Activated CD4-positive, alpha-beta T cell treated with anti-CD3 and anti-CD28 coated beads for 36 hours (primary cell): ENCODE measurements at regions not wholly inside any gene's neighbourhood (a gene's known extent, or its start where the extent isn't known, plus 50 kb on each side); places are given as distances from the start of the nearest gene placed in this dataset.
"Not testable (repeated sequence)": the region's sequence is repeated elsewhere in the genome, so short reads cannot be mapped to it uniquely, and the experiment has no call there.

Experiments used
- ATAC-seq: fragments of 200-7000 bp; cut with Tn5 transposase; one replicate; pipeline ENCODE4 v1.10.0; 2021; ENCODE audit warnings: mild to moderate bottlenecking, moderate library complexity
- CTCF ChIA-PET: fragments of 350-600 bp; sonication (Branson Sonifier 250); formaldehyde crosslinking; loops from one replicate; lab custom pipeline; 2021; ENCODE audit warnings: antibody characterized with exemption; lab: Charles Lee
- POLR2A ChIA-PET: fragments of 350-600 bp; sonication (Branson Sonifier 250); formaldehyde crosslinking; loops from one replicate; lab custom pipeline; 2021; ENCODE audit warnings: antibody characterized with exemption, inconsistent platforms; lab: Charles Lee
- DNase-seq: peaks from one replicate; pipeline ENCODE4 v3.0.0-alpha.2; 2020
- H3K27ac Mint-ChIP-seq: one replicate; pipeline ENCODE4 v1.8.0; 2021; ENCODE audit warnings: mixed read lengths
- H3K27me3 Mint-ChIP-seq: one replicate; pipeline ENCODE4 v1.8.0; 2021; ENCODE audit warnings: mixed read lengths
- H3K36me3 Mint-ChIP-seq: one replicate; pipeline ENCODE4 v1.8.0; 2021; ENCODE audit warnings: low read depth, mixed read lengths
- H3K4me1 Mint-ChIP-seq: one replicate; pipeline ENCODE4 v1.8.0; 2021; ENCODE audit warnings: mixed read lengths
- H3K4me3 Mint-ChIP-seq: one replicate; pipeline ENCODE4 v1.8.0; 2021; ENCODE audit warnings: mild to moderate bottlenecking, moderate library complexity, mixed read lengths
- H3K9me3 Mint-ChIP-seq: one replicate; pipeline ENCODE4 v1.8.0; 2021; ENCODE audit warnings: low read depth, mixed read lengths
- intact Hi-C, 2 experiments: fragments of 100-400 bp; cut with DNase I in 1 of 2; cut with micrococcal nuclease in 1 of 2; formaldehyde crosslinking; loops; one replicate each; pipeline versions ENCODE4 v1.14.2 to v1.15.1; 2022 to 2024; cut with DNase I, micrococcal nuclease

- H3K36me3 Mint-ChIP-seq, result no peaks in the 10 kb centered on the region
- DNase-seq (no peak), ATAC-seq (no peak)
- intact Hi-C loops, result no loop called here
- CTCF ChIA-PET, result no interaction called here
- no peak overlapping the region for H3K27ac Mint-ChIP-seq
- no peaks in the 10 kb centered on the region for H3K4me1 Mint-ChIP-seq
- H3K27me3 Mint-ChIP-seq, result no peaks in the 10 kb centered on the region
- POLR2A ChIA-PET, result no interaction called here
- peaks cover 11% of the 10 kb centered on the region for H3K9me3 Mint-ChIP-seq
- H3K4me3 Mint-ChIP-seq, result no peak overlapping the region
Measured at GRCh38 chr6:94600636-94601035, 976.7 kb upstream of the MANEA start.

- Mint-ChIP-seq H3K36me3 (no peaks in the 10 kb centered on the region), H3K27ac (no peak overlapping the region), H3K9me3 (peaks cover 6% of the 10 kb centered on the region), H3K4me3 (no peak overlapping the region), H3K4me1 (no peaks in the 10 kb centered on the region), H3K27me3 (no peaks in the 10 kb centered on the region)
- ATAC-seq (no peak), DNase-seq (no peak)
- POLR2A ChIA-PET, result no interaction called here
- CTCF ChIA-PET, result no interaction called here
- intact Hi-C loops, result no loop called here
Measured at GRCh38 chr6:94597487-94597886, 979.8 kb upstream of the MANEA start.

DNA sequence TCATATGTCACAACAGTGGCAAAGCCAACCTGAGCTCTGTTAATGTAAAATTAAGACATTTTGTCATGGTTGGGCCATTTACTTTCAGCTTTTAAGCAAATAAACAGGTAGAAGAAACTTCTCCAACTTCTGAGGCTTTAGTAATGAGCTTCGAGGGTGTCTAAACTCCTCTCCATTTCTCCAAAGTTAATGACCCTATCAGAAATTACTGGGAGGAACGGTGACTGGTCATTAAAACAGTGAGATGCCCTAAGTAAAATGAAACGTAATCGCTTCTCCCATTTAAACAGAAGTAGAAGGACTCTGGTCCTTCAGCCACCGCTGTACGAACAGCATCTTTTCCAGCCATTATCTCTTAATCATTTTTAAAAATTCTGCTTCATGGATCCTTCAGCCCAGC lies 986.9 kb upstream of the MANEA start:
- CTCF ChIA-PET, result no interaction called here
- no peak overlapping the region for H3K27ac Mint-ChIP-seq
- ATAC-seq, result no peak
- DNase-seq, result no peak
- POLR2A ChIA-PET, result no interaction called here
- intact Hi-C loops, result no loop called here
- H3K36me3 Mint-ChIP-seq, result no peaks in the 10 kb centered on the region
- no peaks in the 10 kb centered on the region for H3K27me3 Mint-ChIP-seq
- H3K4me3 Mint-ChIP-seq, result no peak overlapping the region
- H3K4me1 Mint-ChIP-seq, result no peaks in the 10 kb centered on the region
- no peaks in the 10 kb centered on the region for H3K9me3 Mint-ChIP-seq

DNA sequence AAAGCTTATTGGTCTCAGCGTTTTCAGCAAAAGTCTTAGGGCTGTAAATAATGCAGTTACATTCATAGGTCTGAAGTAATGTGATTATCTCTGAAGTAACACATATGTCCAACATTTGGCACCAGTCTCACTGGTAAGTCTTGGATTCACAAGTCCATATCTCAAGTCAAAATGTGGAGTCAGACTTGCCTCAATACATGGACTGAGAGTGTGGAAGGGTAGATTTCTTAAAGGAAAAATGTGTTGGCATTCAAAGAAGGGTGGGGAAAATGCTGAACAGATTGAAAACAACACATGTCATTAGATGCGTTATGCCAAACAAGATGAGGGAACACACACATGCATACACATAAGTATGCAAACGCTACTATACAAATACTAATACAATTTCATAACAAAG lies 989.0 kb upstream of the MANEA start:
- Mint-ChIP-seq H3K27me3 (no peaks in the 10 kb centered on the region), H3K9me3 (no peaks in the 10 kb centered on the region), H3K4me3 (no peak overlapping the region), H3K27ac (no peak overlapping the region), H3K4me1 (no peaks in the 10 kb centered on the region), H3K36me3 (no peaks in the 10 kb centered on the region)
- ATAC-seq, result no peak
- intact Hi-C loops, result no loop called here
- DNase-seq, result no peak
- POLR2A ChIA-PET, result no interaction called here
- CTCF ChIA-PET, result no interaction called here

DNA sequence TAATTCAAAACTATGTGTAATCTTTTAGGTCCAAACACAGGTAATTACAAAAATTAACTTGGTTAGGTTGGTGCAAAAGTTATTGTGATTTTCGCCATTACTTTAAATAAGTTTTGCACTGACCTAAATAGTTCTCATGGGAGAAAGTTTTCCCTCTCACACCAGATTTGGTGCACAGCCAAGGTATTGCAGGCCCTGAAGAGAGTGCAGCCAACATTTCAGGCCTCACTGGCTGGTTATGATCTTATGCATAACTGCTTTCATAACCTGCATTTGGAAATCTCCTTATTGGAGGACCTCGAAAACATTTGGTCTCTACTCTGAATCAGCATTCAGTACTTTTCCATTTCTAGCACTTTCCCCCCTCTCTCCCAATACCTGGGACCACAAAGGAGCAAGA lies 993.1 kb upstream of the MANEA start:
- ATAC-seq (no peak), DNase-seq (no peak)
- Mint-ChIP-seq H3K36me3 (no peaks in the 10 kb centered on the region), H3K4me3 (no peak overlapping the region), H3K27me3 (no peaks in the 10 kb centered on the region), H3K27ac (no peak overlapping the region), H3K4me1 (no peaks in the 10 kb centered on the region), H3K9me3 (no peaks in the 10 kb centered on the region)
- intact Hi-C loops, result no loop called here
- POLR2A ChIA-PET, result no interaction called here
- CTCF ChIA-PET, result no interaction called here

DNA sequence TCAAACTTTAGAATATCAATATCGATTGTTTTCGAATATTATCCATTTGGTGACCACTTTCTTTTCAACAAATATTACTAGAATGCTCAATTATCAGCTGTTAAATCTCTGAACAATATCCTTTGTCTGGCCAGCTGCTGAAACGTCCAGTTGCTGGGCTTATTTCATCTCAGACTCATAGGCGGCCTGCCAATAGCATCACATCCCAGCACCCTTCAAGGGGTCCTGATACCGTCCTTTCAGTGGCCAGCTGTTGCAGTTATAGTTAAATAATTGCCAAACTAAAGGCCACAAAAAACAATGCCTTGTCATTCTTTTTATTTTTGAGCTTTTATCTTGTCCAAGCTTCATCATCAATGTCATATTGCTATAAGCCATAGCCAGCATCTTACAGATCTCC lies 1006.8 kb upstream of the MANEA start:
- POLR2A ChIA-PET, result no interaction called here
- H3K36me3 Mint-ChIP-seq, result no peaks in the 10 kb centered on the region
- no peaks in the 10 kb centered on the region for H3K4me1 Mint-ChIP-seq
- ATAC-seq (no peak), DNase-seq (no peak)
- CTCF ChIA-PET, result interaction anchor here (0.8 kb wide), 1 partner anchor 8 kb away, joined by 3 read pairs; no protein-coding TSS in a partner anchor
- no peak overlapping the region for H3K27ac Mint-ChIP-seq
- intact Hi-C loops, result no loop called here
- no peak overlapping the region for H3K4me3 Mint-ChIP-seq
- no peaks in the 10 kb centered on the region for H3K27me3 Mint-ChIP-seq
- peaks cover 6% of the 10 kb centered on the region for H3K9me3 Mint-ChIP-seq

- Mint-ChIP-seq H3K4me3 (no peak overlapping the region), H3K4me1 (no peaks in the 10 kb centered on the region), H3K27me3 (no peaks in the 10 kb centered on the region), H3K36me3 (no peaks in the 10 kb centered on the region), H3K9me3 (peaks cover 15% of the 10 kb centered on the region), H3K27ac (no peak overlapping the region)
- intact Hi-C loops, result no loop called here
- CTCF ChIA-PET, result no interaction called here
- DNase-seq (no peak), ATAC-seq (no peak)
- POLR2A ChIA-PET, result no interaction called here
Measured at GRCh38 chr6:94562846-94563245, 1014.5 kb upstream of the MANEA start.

DNA sequence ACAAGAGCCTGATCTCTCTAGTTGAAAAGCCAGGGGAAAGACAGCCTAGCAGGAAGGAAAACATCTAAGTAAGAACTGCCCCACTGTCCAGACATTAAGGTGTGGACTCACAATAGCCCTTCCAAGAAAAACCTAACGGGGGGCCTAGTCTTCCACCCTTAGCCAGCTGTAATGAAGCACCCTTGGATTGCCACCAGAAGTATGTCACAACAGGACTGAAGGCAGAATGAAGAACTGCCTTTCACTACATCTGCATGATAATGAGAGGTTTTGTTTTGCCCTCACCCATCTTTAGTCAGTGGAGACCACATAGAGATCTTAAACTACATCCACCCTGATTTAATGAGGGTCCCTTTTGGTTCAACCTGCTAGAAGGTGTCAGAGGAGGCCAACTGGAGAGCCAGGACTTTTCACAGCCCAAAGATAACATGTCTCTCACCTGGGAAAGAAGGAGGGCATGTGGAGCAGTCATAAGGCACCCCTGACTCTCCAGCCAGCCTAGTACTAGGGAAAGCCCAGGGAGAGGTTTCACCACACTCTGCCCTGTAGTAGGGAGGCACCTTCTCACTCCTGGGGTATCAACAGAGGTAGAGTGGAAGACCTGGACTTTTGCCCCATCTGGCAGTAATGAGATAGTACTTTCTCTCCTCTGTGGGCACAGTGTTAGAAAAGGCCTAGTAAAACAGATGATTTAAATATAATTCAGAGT lies 1017.4 kb upstream of the MANEA start:
- CTCF ChIA-PET, result no interaction called here
- H3K27me3 Mint-ChIP-seq, result no peaks in the 10 kb centered on the region
- intact Hi-C loops, result no loop called here

GRCh38 chr6:94557207-94557606 lies 1020.1 kb upstream of the MANEA start:
- DNase-seq, CTCF ChIA-PET, intact Hi-C loops, H3K4me3 Mint-ChIP-seq, POLR2A ChIA-PET, H3K27me3 Mint-ChIP-seq, H3K4me1 Mint-ChIP-seq, H3K9me3 Mint-ChIP-seq, ATAC-seq, H3K36me3 Mint-ChIP-seq, H3K27ac Mint-ChIP-seq: not testable (repeated sequence)

More for the DNA sequence above, 1017.4 kb upstream of the MANEA start:
- Mint-ChIP-seq H3K4me3 (no peak overlapping the region), H3K27ac (no peak overlapping the region), H3K36me3 (no peaks in the 10 kb centered on the region), H3K9me3 (peaks cover 11% of the 10 kb centered on the region), H3K4me1 (no peaks in the 10 kb centered on the region)
- DNase-seq (no peak), ATAC-seq (no peak)
- POLR2A ChIA-PET, result no interaction called here

GRCh38 chr6:94548201-94548600 lies 1029.1 kb upstream of the MANEA start:
- no peaks in the 10 kb centered on the region for H3K9me3 Mint-ChIP-seq
- POLR2A ChIA-PET, result no interaction called here
- intact Hi-C loops, result no loop called here
- H3K4me1 Mint-ChIP-seq, result no peaks in the 10 kb centered on the region
- H3K4me3 Mint-ChIP-seq, result no peak overlapping the region
- H3K27me3 Mint-ChIP-seq, result no peaks in the 10 kb centered on the region
- H3K36me3 Mint-ChIP-seq, result no peaks in the 10 kb centered on the region
- no peak overlapping the region for H3K27ac Mint-ChIP-seq
- ATAC-seq, result no peak
- no peak for DNase-seq
- CTCF ChIA-PET, result no interaction called here

- H3K27me3 Mint-ChIP-seq, result no peaks in the 10 kb centered on the region
- H3K27ac Mint-ChIP-seq, result no peak overlapping the region
- DNase-seq (no peak), ATAC-seq (no peak)
- ChIA-PET POLR2A (no interaction called here), CTCF (no interaction called here)
- intact Hi-C loops, result no loop called here
- no peak overlapping the region for H3K4me3 Mint-ChIP-seq
- no peaks in the 10 kb centered on the region for H3K4me1 Mint-ChIP-seq
- no peaks in the 10 kb centered on the region for H3K36me3 Mint-ChIP-seq
- peaks cover 10% of the 10 kb centered on the region for H3K9me3 Mint-ChIP-seq
Measured at GRCh38 chr6:94535798-94536197, 1041.5 kb upstream of the MANEA start.

GRCh38 chr6:94511502-94512088 lies 1065.7 kb upstream of the MANEA start:
- no peaks in the 10 kb centered on the region for H3K27me3 Mint-ChIP-seq
- H3K36me3 Mint-ChIP-seq, result no peaks in the 10 kb centered on the region
- POLR2A ChIA-PET, result no interaction called here
- intact Hi-C loops, result no loop called here
- ATAC-seq, result no peak
- H3K9me3 Mint-ChIP-seq, result peaks cover 6% of the 10 kb centered on the region
- DNase-seq, result no peak
- no peaks in the 10 kb centered on the region for H3K4me1 Mint-ChIP-seq
- CTCF ChIA-PET, result no interaction called here
- no peak overlapping the region for H3K4me3 Mint-ChIP-seq
- no peak overlapping the region for H3K27ac Mint-ChIP-seq
